CD4-positive, alpha-beta memory T cell (primary cell): ENCODE measurements at regions not wholly inside any gene's neighbourhood (a gene's known extent, or its start where the extent isn't known, plus 50 kb on each side); places are given as distances from the start of the nearest gene placed in this dataset.

Experiments used
- CTCF ChIA-PET: fragments of 350-600 bp; sonication (Branson Sonifier 250); formaldehyde crosslinking; loops from one replicate; lab custom pipeline; 2021; ENCODE audit warnings: inconsistent platforms; ENCODE audit not compliant: partially characterized antibody; lab: Charles Lee
- POLR2A ChIA-PET: fragments of 350-600 bp; sonication (Branson Sonifier 250); formaldehyde crosslinking; loops from one replicate; lab custom pipeline; 2021; ENCODE audit not compliant: partially characterized antibody; lab: Charles Lee
- DNase-seq, 5 donors: peaks; one replicate each; pipeline versions ENCODE4 v3.0.0 to v3.0.0-alpha.2; 2020 to 2022; ENCODE audit warnings: mixed read lengths in 1 of 5
- H3K27ac ChIP-seq: one replicate; pipeline ENCODE4 v1.7.0; 2013; ENCODE audit warnings: low read depth, low read length
- H3K27me3 ChIP-seq: 2 replicates; pipeline ENCODE4 v1.7.0; 2013; ENCODE audit warnings: mild to moderate bottlenecking, low read length, moderate library complexity; ENCODE audit not compliant: insufficient read depth
- H3K36me3 ChIP-seq: 2 replicates; pipeline ENCODE4 v1.7.0; 2013; ENCODE audit warnings: mild to moderate bottlenecking, low read length, moderate library complexity; ENCODE audit not compliant: insufficient read depth
- H3K4me1 ChIP-seq: 2 replicates; pipeline ENCODE4 v1.7.0; 2013; ENCODE audit warnings: mild to moderate bottlenecking, low read length, moderate library complexity; ENCODE audit not compliant: insufficient read depth
- H3K4me3 ChIP-seq, 2 donors: one replicate each; pipeline ENCODE4 v1.7.0; 2013; ENCODE audit warnings: low read length in 2 of 2, mild to moderate bottlenecking in 1 of 2
- H3K9me3 ChIP-seq, 2 donors: one replicate each; pipeline ENCODE4 v1.7.0; 2013; ENCODE audit warnings: low read length in 2 of 2, control low read depth in 1 of 2; ENCODE audit not compliant: control insufficient read depth in 1 of 2
- H3K27ac Mint-ChIP-seq, 7 donors: one replicate each; pipeline ENCODE4 v1.8.0; 2020 to 2021; ENCODE audit warnings: mixed read lengths in 7 of 7, mild to moderate bottlenecking in 6 of 7, inconsistent platforms in 3 of 7, moderate library complexity in 3 of 7
- H3K27me3 Mint-ChIP-seq, 2 donors: one replicate each; pipeline ENCODE4 v1.8.0; 2020 to 2021; ENCODE audit warnings: mixed read lengths in 2 of 2
- H3K36me3 Mint-ChIP-seq, 2 donors: one replicate each; pipeline ENCODE4 v1.8.0; 2020 to 2021; ENCODE audit warnings: mixed read lengths in 2 of 2, inconsistent platforms in 1 of 2, mild to moderate bottlenecking in 1 of 2
- H3K4me1 Mint-ChIP-seq, 4 donors: one replicate each; pipeline ENCODE4 v1.8.0; 2020 to 2021; ENCODE audit warnings: mixed read lengths in 4 of 4, mild to moderate bottlenecking in 1 of 4
- H3K4me3 Mint-ChIP-seq, 8 donors: one replicate each; pipeline ENCODE4 v1.8.0; 2020 to 2021; ENCODE audit warnings: mixed read lengths in 8 of 8, mild to moderate bottlenecking in 7 of 8, moderate library complexity in 6 of 8, inconsistent platforms in 3 of 8
- H3K9me3 Mint-ChIP-seq, 8 donors: one replicate each; pipeline ENCODE4 v1.8.0; 2020 to 2021; ENCODE audit warnings: mixed read lengths in 8 of 8, mild to moderate bottlenecking in 5 of 8, inconsistent platforms in 3 of 8, moderate library complexity in 1 of 8
- intact Hi-C: fragments of 100-400 bp; cut with micrococcal nuclease; formaldehyde crosslinking; loops from one replicate; pipeline ENCODE4 v1.15.1; 2023

GRCh38 chr11:22991196-22991595 is 130.9 kb upstream of the CCDC179 start:
- Mint-ChIP-seq H3K4me3 (no peak overlapping the region), H3K27me3 (no peaks in the 10 kb centered on the region), H3K27ac (no peak overlapping the region), H3K36me3 (peaks cover 16% of the 10 kb centered on the region in 2 donors), H3K4me1 (no peaks in the 10 kb centered on the region), H3K9me3 (peaks cover 2 to 74% (median 56%) of the 10 kb centered on the region in 8 donors)
- Histone ChIP-seq H3K4me1 (no peaks in the 10 kb centered on the region), H3K9me3 (peaks cover 0 to 7% of the 10 kb centered on the region in 2 donors), H3K36me3 (no peaks in the 10 kb centered on the region), H3K27ac (no peak overlapping the region), H3K27me3 (no peaks in the 10 kb centered on the region), H3K4me3 (no peak overlapping the region)
- intact Hi-C loops = no loop called here
- CTCF ChIA-PET = no interaction called here
- POLR2A ChIA-PET = no interaction called here
- no peak for DNase-seq

DNA sequence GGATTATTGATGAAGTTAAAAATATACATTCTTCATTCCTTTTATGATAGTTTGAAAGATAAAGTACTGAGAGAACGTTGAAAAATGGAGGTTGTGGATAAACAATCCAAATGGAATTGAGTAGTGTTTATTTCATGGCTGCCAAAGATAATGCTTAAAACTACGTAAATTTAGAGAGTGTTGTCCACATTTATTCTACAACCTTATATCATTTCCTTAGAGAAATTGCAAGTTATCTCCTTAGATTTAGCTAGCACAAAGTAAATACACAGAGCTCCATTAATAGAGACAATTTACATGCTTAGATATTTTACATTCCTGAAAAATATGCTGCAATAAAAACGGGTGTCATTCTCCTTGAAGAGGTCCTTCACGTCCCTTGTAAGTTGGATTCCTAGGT is 146.5 kb upstream of the CCDC179 start:
- Mint-ChIP-seq H3K27me3 (no peaks in the 10 kb centered on the region), H3K4me1 (no peaks in the 10 kb centered on the region), H3K36me3 (peaks cover 3 to 6% of the 10 kb centered on the region in 2 donors), H3K4me3 (no peak overlapping the region), H3K27ac (no peak overlapping the region), H3K9me3 (peaks cover 6 to 61% (median 36%) of the 10 kb centered on the region in 8 donors)
- no peaks in the 10 kb centered on the region for H3K9me3 ChIP-seq
- H3K36me3 ChIP-seq = no peaks in the 10 kb centered on the region
- no peak for DNase-seq
- H3K27me3 ChIP-seq = no peaks in the 10 kb centered on the region
- no peak overlapping the region for H3K4me3 ChIP-seq
- intact Hi-C loops = no loop called here
- ChIA-PET CTCF (no interaction called here), POLR2A (no interaction called here)
- H3K27ac ChIP-seq = no peak overlapping the region
- no peaks in the 10 kb centered on the region for H3K4me1 ChIP-seq

- Mint-ChIP-seq H3K27me3 (no peaks in the 10 kb centered on the region), H3K4me3 (no peak overlapping the region), H3K36me3 (no peaks in the 10 kb centered on the region), H3K27ac (no peak overlapping the region), H3K4me1 (no peaks in the 10 kb centered on the region), H3K9me3 (peaks cover 0 to 31% (median 14%) of the 10 kb centered on the region in 8 donors)
- no peak overlapping the region for H3K4me3 ChIP-seq
- no peaks in the 10 kb centered on the region for H3K4me1 ChIP-seq
- no peak overlapping the region for H3K27ac ChIP-seq
- H3K36me3 ChIP-seq = no peaks in the 10 kb centered on the region
- intact Hi-C loops = no loop called here
- ChIA-PET CTCF (no interaction called here), POLR2A (no interaction called here)
- DNase-seq = no peak
- H3K9me3 ChIP-seq = no peaks in the 10 kb centered on the region
- H3K27me3 ChIP-seq = no peaks in the 10 kb centered on the region
Measured at GRCh38 chr11:23010790-23011335, 150.6 kb upstream of the CCDC179 start.

- intact Hi-C loops = no loop called here
- Histone ChIP-seq H3K9me3 (no peaks in the 10 kb centered on the region), H3K36me3 (no peaks in the 10 kb centered on the region), H3K27me3 (no peaks in the 10 kb centered on the region), H3K27ac (no peak overlapping the region), H3K4me1 (no peaks in the 10 kb centered on the region), H3K4me3 (no peak overlapping the region)
- H3K27ac Mint-ChIP-seq = no peak overlapping the region
- H3K27me3 Mint-ChIP-seq = no peaks in the 10 kb centered on the region
- H3K4me3 Mint-ChIP-seq = no peak overlapping the region
- no peaks in the 10 kb centered on the region for H3K36me3 Mint-ChIP-seq
- H3K4me1 Mint-ChIP-seq = no peaks in the 10 kb centered on the region
- ChIA-PET POLR2A (no interaction called here), CTCF (no interaction called here)
- DNase-seq = no peak
- H3K9me3 Mint-ChIP-seq = peaks cover 0 to 34% (median 11%) of the 10 kb centered on the region in 8 donors
Measured at GRCh38 chr11:23012930-23013329, 152.7 kb upstream of the CCDC179 start.

DNA sequence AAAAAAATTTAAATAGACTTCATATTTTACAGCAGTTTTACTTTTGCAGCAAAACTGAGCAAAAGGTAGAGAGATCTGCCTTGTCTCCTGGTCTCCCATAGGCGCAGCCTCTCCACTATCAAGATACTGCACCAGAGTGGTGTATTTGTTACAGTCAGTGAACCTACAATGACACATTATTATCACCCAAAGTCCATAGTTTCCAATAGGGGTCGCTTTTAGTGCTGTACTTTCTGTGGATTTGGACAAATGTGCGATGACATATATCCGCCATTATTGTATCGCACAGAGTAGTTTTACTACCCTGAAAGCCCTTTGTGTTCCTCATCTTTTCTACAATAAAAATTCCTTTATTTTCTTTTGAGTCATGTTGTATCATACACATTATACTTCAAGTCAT is 153.2 kb upstream of the CCDC179 start:
- intact Hi-C loops = no loop called here
- no peaks in the 10 kb centered on the region for H3K27me3 ChIP-seq
- no peak overlapping the region for H3K4me3 ChIP-seq
- no peaks in the 10 kb centered on the region for H3K36me3 Mint-ChIP-seq
- no peak for DNase-seq
- no peaks in the 10 kb centered on the region for H3K27me3 Mint-ChIP-seq
- no peaks in the 10 kb centered on the region for H3K4me1 Mint-ChIP-seq
- POLR2A ChIA-PET = no interaction called here
- no peaks in the 10 kb centered on the region for H3K4me1 ChIP-seq
- no peak overlapping the region for H3K4me3 Mint-ChIP-seq
- CTCF ChIA-PET = no interaction called here
- peaks cover 0 to 30% (median 8%) of the 10 kb centered on the region in 8 donors for H3K9me3 Mint-ChIP-seq
- no peak overlapping the region for H3K27ac Mint-ChIP-seq
- H3K9me3 ChIP-seq = no peaks in the 10 kb centered on the region
- H3K27ac ChIP-seq = no peak overlapping the region
- no peaks in the 10 kb centered on the region for H3K36me3 ChIP-seq

DNA sequence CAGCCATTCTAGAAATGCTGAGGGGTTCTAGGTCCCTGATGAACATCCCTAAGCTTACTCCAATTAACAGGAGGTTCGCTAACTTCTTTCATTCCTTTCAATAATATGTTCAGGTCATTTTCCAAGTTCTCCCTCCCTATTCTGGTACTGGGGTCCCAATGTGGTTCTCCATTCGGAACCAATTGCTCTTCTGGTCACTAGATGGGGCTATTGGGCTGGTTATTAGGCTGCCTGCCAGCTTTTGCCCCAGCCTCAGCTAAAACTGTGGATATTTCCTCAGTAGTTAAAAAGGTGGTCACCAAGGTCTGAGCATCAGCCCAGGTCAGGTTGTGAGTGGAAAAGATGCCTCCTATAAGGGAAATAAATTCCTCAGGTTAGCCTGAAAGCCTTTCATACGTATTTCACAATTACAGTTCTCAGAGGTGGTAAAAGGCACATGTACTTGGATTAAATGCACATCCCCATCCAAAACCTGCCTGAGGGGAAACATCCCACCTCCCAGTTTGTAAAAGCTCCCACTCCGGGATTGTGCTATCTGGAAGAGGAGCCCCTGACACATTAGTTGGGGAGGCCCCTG is 161.1 kb upstream of the CCDC179 start:
- DNase-seq = no peak
- no peaks in the 10 kb centered on the region for H3K27me3 Mint-ChIP-seq
- H3K4me1 Mint-ChIP-seq = no peaks in the 10 kb centered on the region
- H3K4me3 ChIP-seq = no peak overlapping the region
- H3K27me3 ChIP-seq = no peaks in the 10 kb centered on the region
- H3K9me3 Mint-ChIP-seq = peaks cover 0 to 32% (median 5%) of the 10 kb centered on the region in 8 donors
- ChIA-PET CTCF (no interaction called here), POLR2A (no interaction called here)
- H3K36me3 Mint-ChIP-seq = no peaks in the 10 kb centered on the region
- no peak overlapping the region for H3K27ac ChIP-seq
- H3K4me1 ChIP-seq = no peaks in the 10 kb centered on the region
- H3K9me3 ChIP-seq = no peaks in the 10 kb centered on the region
- H3K27ac Mint-ChIP-seq = no peak overlapping the region
- intact Hi-C loops = no loop called here
- H3K4me3 Mint-ChIP-seq = no peak overlapping the region
- H3K36me3 ChIP-seq = no peaks in the 10 kb centered on the region

GRCh38 chr11:23022854-23023253 is 162.6 kb upstream of the CCDC179 start:
- H3K27ac Mint-ChIP-seq = no peak overlapping the region
- ChIA-PET POLR2A (no interaction called here), CTCF (no interaction called here)
- no peaks in the 10 kb centered on the region for H3K9me3 ChIP-seq
- intact Hi-C loops = no loop called here
- no peak overlapping the region for H3K4me3 Mint-ChIP-seq
- H3K27me3 ChIP-seq = no peaks in the 10 kb centered on the region
- no peak overlapping the region for H3K4me3 ChIP-seq
- no peak overlapping the region for H3K27ac ChIP-seq
- H3K36me3 ChIP-seq = no peaks in the 10 kb centered on the region
- peaks cover 0 to 28% (median 3%) of the 10 kb centered on the region in 8 donors for H3K9me3 Mint-ChIP-seq
- H3K36me3 Mint-ChIP-seq = no peaks in the 10 kb centered on the region
- H3K27me3 Mint-ChIP-seq = no peaks in the 10 kb centered on the region
- no peaks in the 10 kb centered on the region for H3K4me1 ChIP-seq
- H3K4me1 Mint-ChIP-seq = no peaks in the 10 kb centered on the region
- no peak for DNase-seq
